Neural cell (in vitro differentiated cells): ENCODE measurements at regions not wholly inside any gene's neighbourhood (a gene's known extent, or its start where the extent isn't known, plus 50 kb on each side); places are given as distances from the start of the nearest gene placed in this dataset.
"Not testable (repeated sequence)": the region's sequence is repeated elsewhere in the genome, so short reads cannot be mapped to it uniquely, and the experiment has no call there.

Experiments
- H2AFZ ChIP-seq: fragments of 200-600, 300-800 bp; sonication (generic), shearing (Covaris generic); 2 replicates; pipeline ENCODE4 v1.6.0; 2014; ENCODE audit warnings: low read depth, mild to moderate bottlenecking, antibody characterized with exemption, low read length, moderate library complexity
- H3F3A ChIP-seq: fragments of 200-600 bp; shearing (Covaris generic); 2 replicates; pipeline ENCODE4 v1.6.1; 2016; ENCODE audit warnings: mild to moderate bottlenecking, moderate library complexity, mixed read lengths, antibody characterized with exemption, low read length; ENCODE audit not compliant: insufficient read depth, poor library complexity, severe bottlenecking
- H3K27ac ChIP-seq: fragments of 200-600, 300-800 bp; sonication (generic), shearing (Covaris generic); 2 replicates; pipeline ENCODE4 v1.5.1; 2014; ENCODE audit warnings: mild to moderate bottlenecking, low read length, moderate library complexity
- H3K27me3 ChIP-seq: fragments of 300-800, 200-600 bp; sonication (generic), shearing (Covaris generic); 2 replicates; pipeline ENCODE4 v1.6.0; 2014; ENCODE audit warnings: mild to moderate bottlenecking, low read depth, low read length, moderate library complexity; ENCODE audit not compliant: insufficient read depth
- H3K36me3 ChIP-seq: fragments of 300-800, 200-600 bp; sonication (generic), shearing (Covaris generic); 2 replicates; pipeline ENCODE4 v1.5.1; 2014; ENCODE audit warnings: mild to moderate bottlenecking, antibody characterized with exemption, low read length, moderate library complexity; ENCODE audit not compliant: insufficient read depth
- H3K4me2 ChIP-seq: fragments of 300-800, 200-600 bp; sonication (generic), shearing (Covaris generic); 2 replicates; pipeline ENCODE4 v1.6.0; 2014; ENCODE audit warnings: mild to moderate bottlenecking, low read length
- H3K4me3 ChIP-seq: fragments of 300-800, 200-600 bp; sonication (generic), shearing (Covaris generic); 2 replicates; pipeline ENCODE4 v1.5.1; 2014; ENCODE audit warnings: mild to moderate bottlenecking, low read length, moderate library complexity
- H3K79me2 ChIP-seq: fragments of 200-600 bp; shearing (Covaris generic); replicated peaks from 2 replicates; pipeline ENCODE4 v1.6.0; 2014; ENCODE audit warnings: mild to moderate bottlenecking, low read length, moderate library complexity; ENCODE audit not compliant: insufficient read depth
- H3K9ac ChIP-seq: fragments of 300-800, 200-600 bp; sonication (generic), shearing (Covaris generic); 2 replicates; pipeline ENCODE4 v1.6.1; 2016; ENCODE audit warnings: mild to moderate bottlenecking, low read length, mixed read lengths
- H3K9me2 ChIP-seq: fragments of 200-600 bp; shearing (Covaris generic); 2 replicates; pipeline ENCODE4 v1.6.1; 2016; ENCODE audit warnings: mild to moderate bottlenecking, low read length, mixed read lengths; ENCODE audit not compliant: insufficient read depth
- H3K9me3 ChIP-seq: fragments of 200-600, 300-800 bp; sonication (generic), shearing (Covaris generic); 2 replicates; pipeline ENCODE4 v1.6.1; 2016; ENCODE audit warnings: mild to moderate bottlenecking, mixed run types, low read length, moderate library complexity, mixed read lengths
- H4K20me1 ChIP-seq: fragments of 200-600 bp; shearing (Covaris generic); 2 replicates; pipeline ENCODE4 v1.6.1; 2016; ENCODE audit warnings: mild to moderate bottlenecking, mixed run types; ENCODE audit not compliant: insufficient read depth
- EP300 ChIP-seq: fragments of 450-650 bp; conservative IDR thresholded peaks from 2 replicates; pipeline ENCODE4 v1.6.1; 2014; ENCODE audit warnings: antibody characterized with exemption, mild to moderate bottlenecking, moderate library complexity; ENCODE audit not compliant: poor library complexity, severe bottlenecking
- EZH2 ChIP-seq: fragments of 200-600, 300-800 bp; shearing (Covaris generic), sonication (generic); IDR thresholded peaks from 2 replicates; pipeline ENCODE4 v1.6.1; 2014; ENCODE audit warnings: antibody characterized with exemption, low read length, borderline replicate concordance, mild to moderate bottlenecking; ENCODE audit not compliant: insufficient read depth, poor library complexity, severe bottlenecking
- MXI1 ChIP-seq: fragments of 450-650 bp; conservative IDR thresholded peaks from 2 replicates; pipeline ENCODE4 v1.6.1; 2014; ENCODE audit warnings: antibody characterized with exemption, mild to moderate bottlenecking; ENCODE audit not compliant: poor library complexity, severe bottlenecking
- POLR2AphosphoS5 ChIP-seq: IDR thresholded peaks from 2 replicates; pipeline ENCODE4 v1.6.1; 2012
- RAD21 ChIP-seq: fragments of 450-650 bp; conservative IDR thresholded peaks from 2 replicates; pipeline ENCODE4 v1.6.1; 2014; ENCODE audit warnings: antibody characterized with exemption, mild to moderate bottlenecking, moderate library complexity
- SMC3 ChIP-seq: fragments of 450-650 bp; conservative IDR thresholded peaks from 2 replicates; pipeline ENCODE4 v1.6.1; 2014; ENCODE audit warnings: antibody characterized with exemption, mild to moderate bottlenecking, moderate library complexity; ENCODE audit not compliant: poor library complexity
- TAF1 ChIP-seq: IDR thresholded peaks from 2 replicates; pipeline ENCODE4 v1.6.1; 2012; ENCODE audit warnings: low read depth
- TF ChIP-seq, protein P1 (sequence below): fragments of 450-650 bp; IDR thresholded peaks from 2 replicates; pipeline ENCODE4 v1.5.1; 2014; ENCODE audit warnings: antibody characterized with exemption, mild to moderate bottlenecking, moderate library complexity; ENCODE audit not compliant: poor library complexity, severe bottlenecking
- TF ChIP-seq, protein P2 (sequence below): IDR thresholded peaks from 2 replicates; pipeline ENCODE4 v1.6.1; 2012; ENCODE audit warnings: borderline replicate concordance

DNA sequence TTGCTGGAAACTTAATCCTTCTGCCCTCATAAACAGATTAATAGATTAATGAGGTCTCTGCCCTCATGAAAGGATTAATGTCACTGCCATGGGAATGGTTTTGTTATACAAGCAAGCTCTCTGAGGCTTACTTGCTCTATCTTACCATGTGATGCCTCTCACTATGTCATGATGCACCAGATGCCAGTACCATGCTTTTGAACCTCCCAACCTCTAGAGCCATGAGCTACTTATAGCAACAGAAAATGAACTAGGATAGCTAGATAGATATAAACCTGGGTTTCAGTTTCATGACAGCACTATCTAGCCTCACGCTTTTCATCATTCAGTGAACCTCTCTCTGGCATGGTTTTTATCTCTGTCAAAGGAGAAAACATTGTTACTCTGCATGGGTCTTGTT, 371.6 kb upstream of the LRP1B start:
- Histone ChIP-seq H3K4me2 (no peak overlapping the region), H3K9me2 (no peaks in the 10 kb centered on the region), H3K9ac (no peak overlapping the region), H3K27ac (no peak overlapping the region), H3K27me3 (no peaks in the 10 kb centered on the region), H4K20me1 (no peaks in the 10 kb centered on the region), H3F3A (no peaks in the 10 kb centered on the region), H2AFZ (no peak overlapping the region), H3K9me3 (no peaks in the 10 kb centered on the region), H3K4me3 (no peak overlapping the region), H3K79me2 (no peaks in the 10 kb centered on the region), H3K36me3 (no peaks in the 10 kb centered on the region)
- TF ChIP-seq SMC3 (no peak), RAD21 (no peak)
- TF ChIP-seq, protein P1, sequence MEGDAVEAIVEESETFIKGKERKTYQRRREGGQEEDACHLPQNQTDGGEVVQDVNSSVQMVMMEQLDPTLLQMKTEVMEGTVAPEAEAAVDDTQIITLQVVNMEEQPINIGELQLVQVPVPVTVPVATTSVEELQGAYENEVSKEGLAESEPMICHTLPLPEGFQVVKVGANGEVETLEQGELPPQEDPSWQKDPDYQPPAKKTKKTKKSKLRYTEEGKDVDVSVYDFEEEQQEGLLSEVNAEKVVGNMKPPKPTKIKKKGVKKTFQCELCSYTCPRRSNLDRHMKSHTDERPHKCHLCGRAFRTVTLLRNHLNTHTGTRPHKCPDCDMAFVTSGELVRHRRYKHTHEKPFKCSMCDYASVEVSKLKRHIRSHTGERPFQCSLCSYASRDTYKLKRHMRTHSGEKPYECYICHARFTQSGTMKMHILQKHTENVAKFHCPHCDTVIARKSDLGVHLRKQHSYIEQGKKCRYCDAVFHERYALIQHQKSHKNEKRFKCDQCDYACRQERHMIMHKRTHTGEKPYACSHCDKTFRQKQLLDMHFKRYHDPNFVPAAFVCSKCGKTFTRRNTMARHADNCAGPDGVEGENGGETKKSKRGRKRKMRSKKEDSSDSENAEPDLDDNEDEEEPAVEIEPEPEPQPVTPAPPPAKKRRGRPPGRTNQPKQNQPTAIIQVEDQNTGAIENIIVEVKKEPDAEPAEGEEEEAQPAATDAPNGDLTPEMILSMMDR, result no peak
- TF ChIP-seq, protein P2, sequence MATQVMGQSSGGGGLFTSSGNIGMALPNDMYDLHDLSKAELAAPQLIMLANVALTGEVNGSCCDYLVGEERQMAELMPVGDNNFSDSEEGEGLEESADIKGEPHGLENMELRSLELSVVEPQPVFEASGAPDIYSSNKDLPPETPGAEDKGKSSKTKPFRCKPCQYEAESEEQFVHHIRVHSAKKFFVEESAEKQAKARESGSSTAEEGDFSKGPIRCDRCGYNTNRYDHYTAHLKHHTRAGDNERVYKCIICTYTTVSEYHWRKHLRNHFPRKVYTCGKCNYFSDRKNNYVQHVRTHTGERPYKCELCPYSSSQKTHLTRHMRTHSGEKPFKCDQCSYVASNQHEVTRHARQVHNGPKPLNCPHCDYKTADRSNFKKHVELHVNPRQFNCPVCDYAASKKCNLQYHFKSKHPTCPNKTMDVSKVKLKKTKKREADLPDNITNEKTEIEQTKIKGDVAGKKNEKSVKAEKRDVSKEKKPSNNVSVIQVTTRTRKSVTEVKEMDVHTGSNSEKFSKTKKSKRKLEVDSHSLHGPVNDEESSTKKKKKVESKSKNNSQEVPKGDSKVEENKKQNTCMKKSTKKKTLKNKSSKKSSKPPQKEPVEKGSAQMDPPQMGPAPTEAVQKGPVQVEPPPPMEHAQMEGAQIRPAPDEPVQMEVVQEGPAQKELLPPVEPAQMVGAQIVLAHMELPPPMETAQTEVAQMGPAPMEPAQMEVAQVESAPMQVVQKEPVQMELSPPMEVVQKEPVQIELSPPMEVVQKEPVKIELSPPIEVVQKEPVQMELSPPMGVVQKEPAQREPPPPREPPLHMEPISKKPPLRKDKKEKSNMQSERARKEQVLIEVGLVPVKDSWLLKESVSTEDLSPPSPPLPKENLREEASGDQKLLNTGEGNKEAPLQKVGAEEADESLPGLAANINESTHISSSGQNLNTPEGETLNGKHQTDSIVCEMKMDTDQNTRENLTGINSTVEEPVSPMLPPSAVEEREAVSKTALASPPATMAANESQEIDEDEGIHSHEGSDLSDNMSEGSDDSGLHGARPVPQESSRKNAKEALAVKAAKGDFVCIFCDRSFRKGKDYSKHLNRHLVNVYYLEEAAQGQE, result no peak

DNA sequence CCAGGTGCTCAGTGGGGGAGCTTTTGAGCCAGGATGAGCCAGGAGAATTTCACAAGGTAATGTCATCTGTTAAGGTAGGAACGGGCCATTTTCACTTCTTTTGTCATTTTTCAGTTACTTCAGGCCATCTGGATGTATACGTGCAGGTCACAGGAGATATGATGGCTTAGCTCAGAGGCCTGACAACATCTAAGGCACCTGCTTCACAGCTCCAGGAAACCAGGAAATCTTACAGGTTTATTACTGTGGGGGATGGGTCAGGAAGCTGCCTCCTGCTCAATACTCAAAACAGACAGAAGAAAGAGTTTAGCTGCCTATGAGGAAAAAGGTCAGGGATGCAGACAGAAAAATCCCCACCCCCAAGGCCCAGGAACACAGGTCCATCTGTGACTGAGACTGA, 364.3 kb upstream of the LRP1B start:
- Histone ChIP-seq H3K36me3 (no peaks in the 10 kb centered on the region), H3K4me3 (no peak overlapping the region), H3K9ac (no peak overlapping the region), H3K4me2 (no peak overlapping the region), H3K27me3 (no peaks in the 10 kb centered on the region), H3F3A (no peaks in the 10 kb centered on the region), H4K20me1 (no peaks in the 10 kb centered on the region), H3K9me2 (no peaks in the 10 kb centered on the region), H3K27ac (no peak overlapping the region), H2AFZ (no peak overlapping the region), H3K9me3 (no peaks in the 10 kb centered on the region), H3K79me2 (no peaks in the 10 kb centered on the region)
- TF ChIP-seq, protein P2, result no peak
- no peak for TF ChIP-seq MXI1
- TF ChIP-seq POLR2AphosphoS5, result no peak
- no peak for TF ChIP-seq SMC3
- TF ChIP-seq, protein P1, result no peak
- TF ChIP-seq EP300, result no peak
- TF ChIP-seq RAD21, result no peak
- TF ChIP-seq TAF1, result no peak
- no peak for TF ChIP-seq EZH2

DNA sequence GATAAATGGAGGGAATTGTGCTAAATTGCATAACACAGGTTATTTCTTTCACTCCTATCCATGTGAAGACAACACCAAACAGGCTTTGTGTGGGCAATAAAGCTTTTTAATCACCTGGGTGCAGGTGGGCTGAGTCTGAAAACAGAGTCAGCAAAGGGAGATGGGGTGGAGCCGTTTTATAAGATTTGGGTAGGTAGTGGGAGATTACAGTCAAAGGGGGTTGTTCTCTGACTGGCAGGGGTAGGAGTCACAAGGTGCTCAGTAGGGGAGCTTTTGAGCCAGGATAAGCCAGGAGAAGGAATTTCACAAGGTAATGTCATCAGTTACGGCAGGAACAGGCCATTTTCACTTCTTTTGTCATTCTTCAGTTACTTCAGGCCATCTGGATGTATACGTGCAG, 358.8 kb upstream of the LRP1B start:
- not testable (repeated sequence) for H3K9ac ChIP-seq, H3K36me3 ChIP-seq, H3K9me3 ChIP-seq, H4K20me1 ChIP-seq, H3K27ac ChIP-seq, H3F3A ChIP-seq, H2AFZ ChIP-seq, H3K4me3 ChIP-seq, H3K79me2 ChIP-seq, H3K9me2 ChIP-seq, H3K27me3 ChIP-seq, H3K4me2 ChIP-seq
